OCI-LY7 (cell line): ENCODE measurements at regions not wholly inside any gene's neighbourhood (a gene's known extent, or its start where the extent isn't known, plus 50 kb on each side); places are given as distances from the start of the nearest gene placed in this dataset.

ENCODE experiments used
- EZH2phosphoT487 ChIP-seq: fragments of 200-600 bp; sonication (generic); IDR thresholded peaks from 2 replicates; pipeline ENCODE4 v1.6.1; 2018; ENCODE audit warnings: low read depth, borderline replicate concordance, mild to moderate bottlenecking, mixed run types, antibody characterized with exemption, low read length, moderate library complexity, mixed read lengths
- TF ChIP-seq, protein P1 (sequence below): fragments of 200-600 bp; sonication (generic); conservative IDR thresholded peaks from 2 replicates; pipeline ENCODE4 v1.5.1; 2014; ENCODE audit warnings: mild to moderate bottlenecking, antibody characterized with exemption, low read length, moderate library complexity, mixed read lengths

DNA sequence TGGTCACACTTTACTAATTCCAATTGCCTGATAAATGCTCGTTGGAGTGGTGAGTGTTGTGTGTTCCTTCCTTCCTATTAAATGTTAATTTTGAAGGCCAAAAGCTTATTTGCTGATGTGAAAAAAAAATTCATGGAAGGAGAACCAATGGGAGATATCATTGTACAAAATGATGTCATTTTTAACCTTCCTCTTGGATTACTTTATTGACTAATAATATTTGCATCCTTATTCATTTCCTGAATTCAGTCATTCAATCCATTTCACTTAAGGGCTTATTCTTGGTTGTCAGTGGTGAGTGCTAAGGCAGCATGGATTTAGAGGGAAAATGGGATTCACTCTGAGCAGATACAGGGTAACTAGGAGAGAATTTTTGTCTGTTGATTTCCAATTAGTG, 216.0 kb upstream of the HTR2A start:
- TF ChIP-seq, protein P1, sequence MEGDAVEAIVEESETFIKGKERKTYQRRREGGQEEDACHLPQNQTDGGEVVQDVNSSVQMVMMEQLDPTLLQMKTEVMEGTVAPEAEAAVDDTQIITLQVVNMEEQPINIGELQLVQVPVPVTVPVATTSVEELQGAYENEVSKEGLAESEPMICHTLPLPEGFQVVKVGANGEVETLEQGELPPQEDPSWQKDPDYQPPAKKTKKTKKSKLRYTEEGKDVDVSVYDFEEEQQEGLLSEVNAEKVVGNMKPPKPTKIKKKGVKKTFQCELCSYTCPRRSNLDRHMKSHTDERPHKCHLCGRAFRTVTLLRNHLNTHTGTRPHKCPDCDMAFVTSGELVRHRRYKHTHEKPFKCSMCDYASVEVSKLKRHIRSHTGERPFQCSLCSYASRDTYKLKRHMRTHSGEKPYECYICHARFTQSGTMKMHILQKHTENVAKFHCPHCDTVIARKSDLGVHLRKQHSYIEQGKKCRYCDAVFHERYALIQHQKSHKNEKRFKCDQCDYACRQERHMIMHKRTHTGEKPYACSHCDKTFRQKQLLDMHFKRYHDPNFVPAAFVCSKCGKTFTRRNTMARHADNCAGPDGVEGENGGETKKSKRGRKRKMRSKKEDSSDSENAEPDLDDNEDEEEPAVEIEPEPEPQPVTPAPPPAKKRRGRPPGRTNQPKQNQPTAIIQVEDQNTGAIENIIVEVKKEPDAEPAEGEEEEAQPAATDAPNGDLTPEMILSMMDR = no peak
- TF ChIP-seq EZH2phosphoT487 = no peak
